ENCODE measurements at regions not wholly inside any gene's neighbourhood (a gene's known extent, or its start where the extent isn't known, plus 50 kb on each side); places are given as distances from the start of the nearest gene placed in this dataset.
"Not testable (repeated sequence)": the region's sequence is repeated elsewhere in the genome, so short reads cannot be mapped to it uniquely, and the experiment has no call there.

DNA sequence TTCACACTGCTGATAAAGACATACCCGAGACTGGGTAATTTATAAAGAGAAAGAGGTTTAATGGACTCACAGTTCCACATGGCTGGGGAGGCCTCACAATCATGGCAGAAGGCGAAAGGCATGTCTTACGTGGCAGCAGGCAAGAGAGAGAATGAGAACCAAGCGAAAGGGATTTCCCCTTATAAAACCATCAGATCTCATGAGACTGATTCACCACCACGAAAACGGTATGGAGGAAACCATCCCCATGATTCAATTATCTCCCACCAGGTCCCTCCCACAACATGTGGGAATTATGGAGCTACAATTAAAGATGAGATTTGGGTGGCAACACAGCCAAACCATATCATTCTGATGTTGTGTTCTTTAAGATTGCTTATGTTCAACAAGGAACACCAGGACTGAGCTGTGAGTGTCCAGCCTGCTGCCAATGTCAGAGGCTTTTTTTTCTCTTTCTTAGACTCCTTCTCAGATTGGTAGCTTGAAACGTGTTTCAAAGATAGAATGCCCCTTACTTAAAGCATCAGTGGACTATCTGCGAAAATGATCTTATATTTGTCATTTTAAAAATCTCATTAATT lies 124.1 kb upstream of the TWIST2 start:
- H3K27ac Mint-ChIP-seq; H3K4me1 Mint-ChIP-seq (ENCODE audit: low read depth); DNase-seq; H3K4me3 Mint-ChIP-seq; H3K36me3 Mint-ChIP-seq (ENCODE audit: low read depth); H3K9me3 Mint-ChIP-seq: not testable (repeated sequence)
- peaks cover 38% of the 10 kb centered on the region for H3K27me3 Mint-ChIP-seq

- Mint-ChIP-seq H3K27me3 (peaks cover 33% of the 10 kb centered on the region), H3K36me3 (ENCODE audit: low read depth) (no peaks in the 10 kb centered on the region), H3K4me1 (ENCODE audit: low read depth) (peaks cover 7% of the 10 kb centered on the region), H3K4me3 (no peak overlapping the region), H3K9me3 (peaks cover 3% of the 10 kb centered on the region), H3K27ac (no peak overlapping the region)
- no peak for DNase-seq
Observed at GRCh38 chr2:238724728-238725127, 123.2 kb upstream of the TWIST2 start.

DNA sequence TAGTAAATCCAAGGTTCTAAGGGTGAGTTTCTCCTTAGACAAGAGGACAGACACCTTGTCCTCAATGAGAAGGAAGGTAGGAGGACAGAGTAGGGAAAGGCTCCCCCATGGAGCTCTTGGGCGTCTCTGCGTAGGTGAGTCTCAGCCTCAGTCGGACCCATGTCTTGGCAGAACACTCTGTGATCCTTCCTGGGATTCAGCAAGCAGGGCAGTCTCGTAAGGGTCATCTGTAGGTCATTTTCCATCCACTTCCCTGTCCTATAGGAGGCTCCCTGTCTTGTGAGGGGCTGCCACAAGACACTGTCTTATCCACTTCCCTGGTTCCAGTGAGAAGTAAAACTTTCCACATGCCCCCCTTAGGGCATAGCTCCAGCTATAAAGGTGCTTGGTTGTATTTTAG lies 122.6 kb upstream of the TWIST2 start:
- no peak for DNase-seq
- peaks cover 30% of the 10 kb centered on the region for H3K27me3 Mint-ChIP-seq
- H3K36me3 Mint-ChIP-seq (ENCODE audit: low read depth): no peaks in the 10 kb centered on the region
- H3K9me3 Mint-ChIP-seq: peaks cover 3% of the 10 kb centered on the region
- H3K4me3 Mint-ChIP-seq: no peak overlapping the region
- H3K27ac Mint-ChIP-seq: no peak overlapping the region
- peaks cover 7% of the 10 kb centered on the region for H3K4me1 Mint-ChIP-seq (ENCODE audit: low read depth)

- H3K27me3 Mint-ChIP-seq: peaks cover 28% of the 10 kb centered on the region
- H3K9me3 Mint-ChIP-seq: peaks cover 3% of the 10 kb centered on the region
- DNase-seq: no peak
- no peak overlapping the region for H3K27ac Mint-ChIP-seq
- no peaks in the 10 kb centered on the region for H3K36me3 Mint-ChIP-seq (ENCODE audit: low read depth)
- H3K4me1 Mint-ChIP-seq (ENCODE audit: low read depth): peaks cover 7% of the 10 kb centered on the region
- no peak overlapping the region for H3K4me3 Mint-ChIP-seq
Observed at GRCh38 chr2:238726670-238727584, 121.0 kb upstream of the TWIST2 start.

DNA sequence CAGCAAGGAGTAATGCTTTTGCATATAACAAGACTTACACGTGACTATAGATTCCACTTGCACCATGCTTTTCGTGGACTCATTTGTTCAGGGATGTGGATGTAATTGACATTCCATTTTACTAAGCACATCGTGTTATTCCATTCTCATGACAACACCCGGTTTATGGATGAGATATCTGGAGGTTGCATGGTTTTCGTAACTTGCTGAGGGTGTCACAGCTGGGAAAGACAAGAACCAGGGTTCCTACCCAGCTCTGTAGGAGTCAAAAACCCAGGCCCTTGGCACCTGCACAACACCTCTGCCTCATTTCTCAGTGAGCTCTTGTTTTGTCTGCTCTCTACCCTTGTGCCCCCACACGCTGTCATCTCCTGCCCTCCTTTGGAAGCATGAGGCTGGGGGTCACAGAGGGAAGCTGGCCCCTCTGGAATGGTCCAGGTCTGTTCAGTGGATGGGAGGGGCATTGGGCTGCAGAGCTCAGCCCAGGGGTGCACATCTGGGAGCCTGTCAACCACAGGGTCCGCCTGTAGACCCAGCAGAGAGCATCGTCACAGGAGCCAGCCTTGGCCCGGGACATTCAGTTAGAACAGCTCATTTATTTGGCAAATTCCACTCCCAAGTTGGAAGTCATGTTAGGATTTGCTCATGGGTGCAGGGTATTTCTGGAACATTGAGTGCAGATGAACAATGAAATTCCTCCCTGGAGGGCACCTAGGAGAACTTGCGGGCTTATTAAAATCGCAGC lies 120.1 kb upstream of the TWIST2 start:
- H3K4me1 Mint-ChIP-seq (ENCODE audit: low read depth): peaks cover 7% of the 10 kb centered on the region
- H3K27me3 Mint-ChIP-seq: peaks cover 28% of the 10 kb centered on the region
- H3K27ac Mint-ChIP-seq: no peak overlapping the region

GRCh38 chr2:238728330-238729260 lies 119.3 kb upstream of the TWIST2 start:
- Mint-ChIP-seq H3K4me1 (ENCODE audit: low read depth) (peaks cover 2% of the 10 kb centered on the region), H3K27me3 (peaks cover 28% of the 10 kb centered on the region), H3K9me3 (no peaks in the 10 kb centered on the region), H3K27ac (no peak overlapping the region), H3K36me3 (ENCODE audit: low read depth) (no peaks in the 10 kb centered on the region), H3K4me3 (no peak overlapping the region)
- DNase-seq: no peak

More for the DNA sequence above, 120.1 kb upstream of the TWIST2 start:
- DNase-seq: no peak
- H3K4me3 Mint-ChIP-seq: no peak overlapping the region
- no peaks in the 10 kb centered on the region for H3K36me3 Mint-ChIP-seq (ENCODE audit: low read depth)
- no peaks in the 10 kb centered on the region for H3K9me3 Mint-ChIP-seq

- H3K27me3 Mint-ChIP-seq: peaks cover 26% of the 10 kb centered on the region
- DNase-seq: no peak
- no peaks in the 10 kb centered on the region for H3K36me3 Mint-ChIP-seq (ENCODE audit: low read depth)
- H3K4me3 Mint-ChIP-seq: no peak overlapping the region
- H3K27ac Mint-ChIP-seq: no peak overlapping the region
- no peaks in the 10 kb centered on the region for H3K4me1 Mint-ChIP-seq (ENCODE audit: low read depth)
- H3K9me3 Mint-ChIP-seq: no peaks in the 10 kb centered on the region
Observed at GRCh38 chr2:238729261-238729935, 118.5 kb upstream of the TWIST2 start.

DNA sequence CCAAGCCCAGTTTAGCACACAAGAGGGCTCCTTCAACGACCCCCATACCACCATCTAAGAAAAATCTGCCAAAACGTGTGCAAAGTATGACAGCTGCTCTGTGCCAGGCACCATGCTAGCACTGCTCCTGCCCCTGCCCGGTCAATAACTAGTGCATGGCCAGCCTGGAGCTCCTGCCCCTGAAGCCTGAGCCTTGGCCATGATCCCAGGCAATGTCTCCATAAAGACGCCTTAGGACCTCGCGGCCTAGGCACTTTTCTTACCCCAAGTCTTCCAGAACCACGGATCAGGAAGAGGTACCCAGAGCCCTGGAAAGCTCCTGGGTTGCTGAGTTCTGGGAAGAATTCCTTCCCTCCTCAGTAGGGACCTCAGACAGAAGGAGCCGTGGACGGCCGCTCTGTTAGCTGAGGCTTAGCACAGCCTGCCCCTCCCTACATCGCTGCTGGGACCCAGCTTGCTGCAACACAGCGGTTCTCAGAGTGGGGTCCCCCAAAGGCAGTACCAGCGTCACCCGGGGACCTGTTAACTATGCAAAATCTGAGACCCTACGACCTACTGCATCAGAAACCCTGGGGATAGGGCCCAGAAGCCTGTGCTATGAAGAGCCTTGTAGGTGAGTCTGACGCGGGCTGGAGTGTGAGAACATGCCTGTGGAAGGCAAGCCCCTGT lies 117.8 kb upstream of the TWIST2 start:
- Mint-ChIP-seq H3K4me1 (ENCODE audit: low read depth) (no peaks in the 10 kb centered on the region), H3K27ac (no peak overlapping the region), H3K4me3 (no peak overlapping the region), H3K27me3 (peaks cover 21% of the 10 kb centered on the region), H3K9me3 (no peaks in the 10 kb centered on the region), H3K36me3 (ENCODE audit: low read depth) (no peaks in the 10 kb centered on the region)
- no peak for DNase-seq

- DNase-seq: no peak
- Mint-ChIP-seq H3K27ac (no peak overlapping the region), H3K4me1 (ENCODE audit: low read depth) (no peaks in the 10 kb centered on the region), H3K27me3 (peaks cover 19% of the 10 kb centered on the region), H3K36me3 (ENCODE audit: low read depth) (no peaks in the 10 kb centered on the region), H3K4me3 (no peak overlapping the region), H3K9me3 (no peaks in the 10 kb centered on the region)
Observed at GRCh38 chr2:238730881-238731280, 117.0 kb upstream of the TWIST2 start.

DNA sequence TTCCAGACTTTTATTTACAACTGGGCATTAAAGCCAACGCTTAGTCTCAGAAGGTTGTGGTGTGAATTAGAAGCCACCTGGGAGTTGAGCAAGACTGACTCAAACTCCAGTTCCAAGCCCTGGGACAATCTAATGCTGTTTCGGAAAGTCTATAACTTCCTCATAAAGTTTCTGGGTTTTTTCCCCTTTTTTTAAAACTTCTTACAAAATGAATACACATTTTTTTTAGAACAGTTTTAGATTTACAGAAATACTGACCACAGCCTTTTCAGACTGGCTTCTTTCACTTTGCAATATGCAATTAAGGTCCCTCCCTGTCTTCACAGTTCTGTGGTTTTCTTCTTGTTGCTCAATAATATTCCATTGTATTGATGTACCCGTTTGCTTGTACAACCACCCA lies 115.9 kb upstream of the TWIST2 start:
- Mint-ChIP-seq H3K36me3 (ENCODE audit: low read depth) (no peaks in the 10 kb centered on the region), H3K4me1 (ENCODE audit: low read depth) (no peaks in the 10 kb centered on the region), H3K27ac (no peak overlapping the region), H3K9me3 (no peaks in the 10 kb centered on the region), H3K4me3 (no peak overlapping the region), H3K27me3 (peaks cover 17% of the 10 kb centered on the region)
- no peak for DNase-seq

- no peak for DNase-seq
Observed at GRCh38 chr2:238738917-238739316, 109.0 kb upstream of the TWIST2 start.

DNA sequence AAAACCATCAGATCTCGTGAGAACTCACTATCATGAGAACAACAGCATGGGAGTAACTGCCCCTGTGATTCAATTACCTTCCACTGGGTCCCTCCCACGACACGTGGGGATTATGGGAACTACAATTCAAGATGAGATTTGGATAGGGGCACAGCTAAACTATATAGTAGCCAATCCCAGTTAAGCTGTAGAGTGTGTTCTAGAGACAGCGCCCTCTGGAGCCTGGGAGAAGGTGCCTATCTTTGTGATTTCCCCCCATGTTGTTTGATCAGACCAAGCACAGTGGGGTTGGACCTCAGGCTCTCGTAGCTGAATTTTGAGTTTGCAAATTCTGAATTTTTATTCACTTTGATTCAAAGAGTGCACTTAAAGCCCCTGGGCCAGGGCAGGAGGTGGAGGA lies 108.2 kb upstream of the TWIST2 start:
- Mint-ChIP-seq H3K9me3 (no peaks in the 10 kb centered on the region), H3K36me3 (ENCODE audit: low read depth) (no peaks in the 10 kb centered on the region), H3K27ac (no peak overlapping the region), H3K27me3 (peaks cover 72% of the 10 kb centered on the region), H3K4me3 (no peak overlapping the region), H3K4me1 (ENCODE audit: low read depth) (no peaks in the 10 kb centered on the region)
- DNase-seq: no peak

More at GRCh38 chr2:238738917-238739316, 109.0 kb upstream of the TWIST2 start:
- H3K27me3 Mint-ChIP-seq: peaks cover 65% of the 10 kb centered on the region
- H3K4me1 Mint-ChIP-seq (ENCODE audit: low read depth): no peaks in the 10 kb centered on the region
- no peaks in the 10 kb centered on the region for H3K36me3 Mint-ChIP-seq (ENCODE audit: low read depth)
- no peaks in the 10 kb centered on the region for H3K9me3 Mint-ChIP-seq
- H3K27ac Mint-ChIP-seq: no peak overlapping the region
- H3K4me3 Mint-ChIP-seq: no peak overlapping the region

- Mint-ChIP-seq H3K4me3 (no peak overlapping the region), H3K27me3 (peaks cover 73% of the 10 kb centered on the region), H3K36me3 (ENCODE audit: low read depth) (no peaks in the 10 kb centered on the region), H3K4me1 (ENCODE audit: low read depth) (no peaks in the 10 kb centered on the region), H3K27ac (no peak overlapping the region), H3K9me3 (no peaks in the 10 kb centered on the region)
- DNase-seq: no peak
Observed at GRCh38 chr2:238741277-238741676, 106.6 kb upstream of the TWIST2 start.
